Left kidney (tissue), 1 donor: ENCODE measurements at regions not wholly inside any gene's neighbourhood (a gene's known extent, or its start where the extent isn't known, plus 50 kb on each side); places are given as distances from the start of the nearest gene placed in this dataset.
"Not testable (repeated sequence)": the region's sequence is repeated elsewhere in the genome, so short reads cannot be mapped to it uniquely, and the experiment has no call there.

ENCODE experiments used
- DNase-seq: peaks from one replicate; pipeline ENCODE4 v3.0.0-alpha.2; 2013

DNA sequence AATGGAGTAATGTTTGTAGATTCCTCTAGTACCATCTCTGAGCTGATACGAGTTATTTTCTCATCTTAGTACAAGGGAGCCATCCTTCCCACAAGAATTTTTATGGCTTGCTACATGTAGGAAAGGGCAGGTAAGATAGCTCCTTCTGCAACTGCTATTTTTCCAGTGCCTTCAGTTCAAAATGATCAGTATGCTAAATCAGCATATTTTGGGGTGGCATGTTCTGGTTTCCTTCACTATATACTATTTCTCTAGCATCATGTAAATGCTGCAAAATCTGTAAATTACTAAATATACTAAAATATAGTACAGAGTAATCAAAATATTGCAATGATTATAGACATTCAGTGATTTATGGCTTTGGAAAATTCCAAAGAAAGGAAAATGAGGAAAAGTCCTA is 1230.0 kb upstream of the CHAC2 start:
- DNase-seq, result no peak

GRCh38 chr2:52536929-52537460 is 1230.6 kb upstream of the CHAC2 start:
- no peak for DNase-seq

DNA sequence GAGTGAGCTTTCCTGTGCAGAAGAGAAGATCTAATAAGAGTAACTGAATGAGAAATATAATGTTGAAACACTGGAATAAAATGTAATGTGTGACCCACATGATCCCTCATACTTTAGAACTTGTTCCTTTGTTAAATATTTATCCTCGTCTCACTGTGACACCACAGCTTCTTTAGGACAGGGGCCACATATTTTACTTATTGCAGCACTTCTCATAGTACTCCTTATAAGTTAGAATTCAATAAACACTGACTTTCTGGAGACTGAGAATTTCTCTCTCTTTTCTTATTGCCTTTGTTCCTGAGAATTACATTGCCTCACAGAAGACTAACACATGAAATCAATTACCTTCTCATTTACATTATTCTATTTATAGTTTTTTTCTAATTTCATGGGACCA is 1234.6 kb upstream of the CHAC2 start:
- no peak for DNase-seq

- no peak for DNase-seq
Observed at GRCh38 chr2:52526735-52527134, 1240.9 kb upstream of the CHAC2 start.

GRCh38 chr2:52520644-52521043 is 1247.0 kb upstream of the CHAC2 start:
- DNase-seq, result no peak

DNA sequence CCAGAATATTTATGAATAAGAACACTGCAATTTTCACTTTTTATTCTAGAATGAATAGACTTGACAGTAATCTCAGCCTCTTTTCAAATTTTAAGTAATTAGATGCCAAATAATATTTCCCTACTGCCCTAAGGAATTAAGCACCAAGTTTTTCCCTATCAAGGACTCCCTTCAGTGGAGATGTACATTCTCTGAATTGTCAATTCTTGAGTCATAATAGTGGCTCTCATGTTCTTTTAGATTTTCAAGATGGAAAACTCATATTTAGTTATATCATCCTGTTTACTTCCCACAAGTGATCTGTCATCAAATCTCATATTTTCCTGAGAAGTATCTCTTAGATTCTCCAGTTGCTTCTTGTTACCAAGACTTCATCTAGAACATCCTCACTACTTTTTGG is 1248.9 kb upstream of the CHAC2 start:
- no peak for DNase-seq

- no peak for DNase-seq
Observed at GRCh38 chr2:52512760-52513159, 1254.8 kb upstream of the CHAC2 start.

DNA sequence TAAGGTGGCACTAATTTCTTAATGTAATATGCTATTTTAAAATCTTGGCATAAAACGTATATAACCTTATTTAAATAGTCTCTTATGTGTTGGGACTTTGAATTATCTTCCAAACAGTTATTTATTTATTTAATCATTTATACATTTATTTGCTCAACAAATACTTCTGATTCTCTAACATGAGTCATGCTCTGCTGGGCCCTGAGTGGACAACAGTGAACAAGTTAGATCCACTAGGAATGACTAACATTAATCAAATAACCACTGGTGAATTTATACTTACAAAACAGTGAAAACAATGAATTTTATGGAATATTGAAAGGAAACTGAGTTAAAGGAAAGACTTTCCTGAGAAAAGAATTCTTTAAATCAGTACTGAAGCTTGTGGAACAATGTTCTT is 1257.2 kb upstream of the CHAC2 start:
- DNase-seq, result no peak

DNA sequence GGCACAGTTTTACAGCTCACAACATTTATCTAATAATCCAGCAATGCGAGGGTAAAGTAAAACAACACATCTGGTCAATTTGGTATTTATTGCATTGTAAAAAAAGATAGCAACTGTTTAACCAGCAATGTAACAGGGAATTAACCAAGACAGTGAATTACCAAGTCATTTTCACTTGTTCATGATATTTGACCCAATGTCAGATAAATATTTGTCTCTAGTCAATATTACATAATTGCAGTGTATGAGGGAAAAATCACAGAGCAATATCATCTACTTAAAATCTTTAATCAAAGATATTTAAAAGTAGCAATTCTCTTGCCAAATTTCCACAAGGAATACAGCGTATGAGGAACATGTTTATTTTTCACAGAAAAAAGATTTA is 1265.1 kb upstream of the CHAC2 start:
- no peak for DNase-seq

DNA sequence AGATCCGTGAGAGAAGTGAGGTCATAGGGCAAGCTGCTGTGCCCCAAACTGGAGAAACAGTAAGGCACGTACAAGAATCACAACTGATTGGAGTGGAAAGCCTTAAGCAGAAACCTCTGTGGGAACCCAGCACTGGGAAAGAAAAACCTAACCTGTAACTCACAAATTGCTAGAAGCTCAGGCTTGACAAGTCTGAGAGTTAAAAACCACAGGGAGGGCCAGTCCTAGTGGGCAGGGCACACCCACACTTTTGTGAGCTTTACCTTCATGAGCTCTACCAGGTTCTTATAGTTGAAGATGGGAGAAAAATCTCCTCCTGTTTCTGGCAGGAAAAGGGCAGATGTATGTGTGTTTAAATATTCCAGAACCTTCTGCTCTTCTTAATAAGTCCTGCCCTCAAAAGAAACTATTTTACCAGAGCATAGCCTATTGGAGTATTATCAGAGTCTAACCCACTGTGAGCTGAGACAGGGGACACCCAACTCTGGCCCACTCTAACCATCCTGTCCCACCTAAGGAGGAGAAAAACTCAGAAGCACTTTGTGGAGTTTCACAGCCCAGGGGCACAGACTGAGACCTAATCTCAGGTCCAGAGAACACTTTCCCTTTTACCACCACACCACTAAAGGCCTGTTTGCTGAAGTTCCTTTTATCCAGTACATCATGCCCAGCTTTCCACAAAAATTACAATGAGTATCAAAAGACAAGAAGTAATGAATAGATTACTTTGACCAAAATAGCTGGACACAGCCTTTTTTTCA is 1265.7 kb upstream of the CHAC2 start:
- DNase-seq, result no peak

DNA sequence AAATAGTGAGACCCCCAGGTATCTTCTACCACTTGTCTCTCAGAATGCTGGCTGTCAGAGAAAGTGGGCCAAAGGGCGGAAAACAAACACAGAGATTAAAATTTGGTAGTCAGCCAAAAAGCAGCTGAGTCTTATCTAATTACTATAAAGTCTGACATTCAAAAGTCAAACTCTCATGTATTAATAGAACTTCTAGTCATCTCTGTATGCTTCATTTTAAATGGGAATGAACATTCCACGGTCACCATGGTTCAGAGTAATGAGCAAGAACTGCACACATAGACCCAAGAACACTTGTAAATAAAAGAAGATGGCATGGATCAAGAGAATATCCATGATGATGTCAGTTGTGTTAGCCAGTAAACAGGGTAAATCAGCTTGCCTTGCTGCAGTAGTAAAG is 1267.0 kb upstream of the CHAC2 start:
- DNase-seq, result no peak

GRCh38 chr2:52498077-52498750 is 1269.4 kb upstream of the CHAC2 start:
- DNase-seq, result no peak

- DNase-seq, result no peak
Observed at GRCh38 chr2:52495816-52496215, 1271.8 kb upstream of the CHAC2 start.

DNA sequence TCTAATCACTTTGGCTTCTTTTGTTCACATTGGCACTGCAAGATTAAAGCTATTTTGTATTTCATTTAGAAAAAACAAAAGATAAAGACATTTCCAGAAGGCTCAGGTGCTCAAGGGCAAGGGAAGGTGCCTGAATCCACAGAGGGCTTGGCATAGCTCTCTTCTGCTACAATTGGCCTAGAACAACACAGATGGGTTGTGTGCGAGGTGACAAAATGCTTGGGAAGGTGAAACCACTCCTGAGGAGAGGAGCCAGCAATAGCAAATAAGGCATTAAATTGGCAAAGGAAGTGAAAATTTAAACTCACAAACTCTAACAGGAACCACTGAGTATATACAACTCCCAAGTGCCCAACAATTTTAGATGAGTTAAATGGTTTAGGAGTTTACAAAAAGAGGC is 1290.4 kb upstream of the CHAC2 start:
- no peak for DNase-seq

DNA sequence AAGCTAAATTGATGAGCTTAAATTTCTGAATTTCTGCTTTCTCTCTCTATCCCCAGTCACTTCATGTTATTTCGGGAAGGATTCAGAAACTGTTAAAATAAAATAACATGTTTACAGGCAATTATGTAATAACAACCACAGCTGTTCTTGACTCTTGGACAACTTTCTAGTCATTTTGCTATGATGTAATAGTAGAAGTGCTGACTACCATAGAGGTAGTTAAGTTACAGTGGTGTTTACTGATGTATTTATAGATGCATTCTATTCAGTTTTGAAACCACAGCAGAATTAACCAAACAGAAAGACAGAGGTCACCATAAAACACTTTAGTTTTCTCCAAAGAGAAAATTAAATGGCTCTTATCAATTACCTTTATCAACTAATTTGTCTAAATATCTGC is 1292.0 kb upstream of the CHAC2 start:
- DNase-seq, result no peak

DNA sequence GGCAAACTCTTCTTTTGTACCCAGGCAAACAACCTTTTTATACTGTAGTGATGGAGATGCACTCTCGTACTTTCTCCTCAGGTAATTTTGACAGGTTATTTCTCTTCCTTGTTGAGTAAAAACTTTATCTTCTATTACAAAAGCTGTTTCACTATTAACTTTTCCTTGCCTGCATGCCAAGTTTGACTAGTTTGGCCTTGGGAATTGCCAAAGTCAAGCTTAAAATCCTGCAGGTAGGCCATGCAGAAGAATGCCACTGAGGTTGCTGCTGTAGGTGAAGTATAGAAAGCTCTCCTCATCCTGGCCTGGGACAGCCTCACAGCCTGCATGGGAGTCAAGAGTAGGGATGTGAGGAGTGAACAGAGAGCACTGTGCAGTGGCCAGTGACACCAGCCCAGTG is 1293.5 kb upstream of the CHAC2 start:
- no peak for DNase-seq

- no peak for DNase-seq
Observed at GRCh38 chr2:52473526-52473925, 1294.1 kb upstream of the CHAC2 start.

DNA sequence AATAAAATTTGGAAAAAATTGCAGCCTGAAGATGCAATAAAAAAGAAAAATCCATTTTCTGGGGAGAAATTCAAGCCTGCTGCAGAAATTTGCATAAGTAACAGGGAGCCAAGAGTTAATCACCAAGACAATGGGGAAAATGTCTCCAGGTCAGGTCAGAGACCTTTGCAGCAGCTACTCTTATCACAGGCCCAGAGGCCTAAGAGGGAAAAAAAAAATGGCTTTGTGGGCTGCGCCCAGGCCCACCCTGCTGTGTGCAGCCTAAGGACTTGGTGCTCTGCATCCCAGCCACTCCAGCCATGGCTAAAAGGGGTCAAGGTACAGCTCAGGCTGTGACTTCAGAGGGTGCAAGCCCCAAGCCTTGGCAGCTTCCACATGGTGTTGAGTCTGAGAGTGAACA is 1297.1 kb upstream of the CHAC2 start:
- not testable (repeated sequence) for DNase-seq

GRCh38 chr2:52467189-52467588 is 1300.4 kb upstream of the CHAC2 start:
- DNase-seq, result no peak

DNA sequence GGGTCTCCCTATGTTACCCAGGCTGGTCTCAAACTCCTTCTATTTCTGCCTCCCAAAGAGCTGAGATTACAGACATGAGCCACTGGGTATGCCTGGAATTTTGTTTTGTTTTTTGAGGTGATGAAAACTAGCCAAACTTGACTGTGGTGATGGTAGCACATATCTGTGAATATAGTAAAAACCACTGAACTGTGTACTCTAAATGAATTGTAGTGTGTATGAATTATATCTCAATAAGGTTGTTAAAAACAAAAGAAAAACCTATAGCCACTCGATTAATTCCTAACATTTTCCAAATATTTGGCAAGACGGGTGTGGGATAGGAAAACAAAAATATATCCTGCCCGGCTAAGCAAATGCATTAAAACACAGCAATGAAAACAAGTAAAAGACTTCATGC is 1302.3 kb upstream of the CHAC2 start:
- no peak for DNase-seq

GRCh38 chr2:52463457-52463856 is 1304.1 kb upstream of the CHAC2 start:
- DNase-seq, result no peak

- DNase-seq, result no peak
Observed at GRCh38 chr2:52456561-52457377, 1310.8 kb upstream of the CHAC2 start.

- no peak for DNase-seq
Observed at GRCh38 chr2:52454962-52455361, 1312.6 kb upstream of the CHAC2 start.
